ENCODE measurements at regions not wholly inside any gene's neighbourhood (a gene's known extent, or its start where the extent isn't known, plus 50 kb on each side); places are given as distances from the start of the nearest gene placed in this dataset.

DNA sequence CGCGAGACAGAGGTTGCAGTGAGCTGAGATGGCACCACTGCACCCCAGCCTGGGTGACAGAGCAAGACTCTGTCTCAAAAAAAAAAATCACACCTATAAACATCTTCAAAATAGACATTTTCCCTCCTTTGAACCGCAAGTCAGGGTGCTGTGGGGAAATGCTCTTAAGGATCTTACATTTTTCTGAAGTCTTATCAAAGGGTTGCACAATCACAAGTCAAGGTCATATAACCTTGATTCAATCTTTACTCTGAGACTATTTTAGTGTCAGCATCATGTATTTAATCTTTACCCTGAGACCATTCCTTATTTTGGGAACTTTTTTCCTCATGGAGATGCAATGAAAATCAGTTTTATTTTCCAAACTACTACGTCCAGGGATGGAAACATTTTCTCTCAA is 62.8 kb upstream of the RANBP3L start:
- no peak for TF ChIP-seq CTCF (IDR thresholded peaks at IDR 0.05)
- TF ChIP-seq POLR2A (IDR thresholded peaks at IDR 0.05; ENCODE audit: low read depth): no peak
- TF ChIP-seq EP300 (IDR thresholded peaks at IDR 0.05): no peak
- no peak for TF ChIP-seq POLR2AphosphoS5 (IDR thresholded peaks at IDR 0.05)

Measured in esophagus muscularis mucosa (tissue), 4 donors.